Astrocyte of the spinal cord (primary cell): ENCODE measurements at regions not wholly inside any gene's neighbourhood (a gene's known extent, or its start where the extent isn't known, plus 50 kb on each side); places are given as distances from the start of the nearest gene placed in this dataset.
"Not testable (repeated sequence)": the region's sequence is repeated elsewhere in the genome, so short reads cannot be mapped to it uniquely, and the experiment has no call there.

Experiments
- DNase-seq: peaks from one replicate; pipeline ENCODE4 v3.0.0; 2011; ENCODE audit warnings: low read depth, low spot score
- H3K4me3 ChIP-seq: 2 replicates; pipeline ENCODE4 v1.5.1; 2011; ENCODE audit warnings: low read depth, mild to moderate bottlenecking, low read length, moderate library complexity
- CTCF ChIP-seq: IDR thresholded peaks from 2 replicates; pipeline ENCODE4 v1.5.1; 2012; ENCODE audit warnings: low read depth, mild to moderate bottlenecking, low read length, inconsistent platforms
- in situ Hi-C: cut with HindIII; loops from 2 replicates; pipeline ENCODE4 v1.10.0; 2017; ENCODE audit warnings: low sequenced_read_pairs

- no peak for TF ChIP-seq CTCF
- no peak overlapping the region for H3K4me3 ChIP-seq
- in situ Hi-C loops, result no loop called here
- DNase-seq, result peak; percentile 68
These were observed 57.6 kb upstream of the ZNF519 start for GRCh38 chr18:14189858-14190257.

- H3K4me3 ChIP-seq, in situ Hi-C loops: not testable (repeated sequence)
- peak; percentile 75 for DNase-seq
These were observed 56.6 kb upstream of the ZNF519 start for GRCh38 chr18:14188751-14189406.
